GM12892 (cell line): ENCODE measurements at regions not wholly inside any gene's neighbourhood (a gene's known extent, or its start where the extent isn't known, plus 50 kb on each side); places are given as distances from the start of the nearest gene placed in this dataset.

ENCODE experiments used
- POLR2A ChIP-seq: IDR thresholded peaks from 2 replicates; pipeline ENCODE4 v1.6.1; 2011; ENCODE audit warnings: low read depth, low read length, control low read depth
- TAF1 ChIP-seq: IDR thresholded peaks from 2 replicates; pipeline ENCODE4 v1.6.1; 2011; ENCODE audit warnings: low read depth, mild to moderate bottlenecking, control low read depth, low read length, borderline replicate concordance

DNA sequence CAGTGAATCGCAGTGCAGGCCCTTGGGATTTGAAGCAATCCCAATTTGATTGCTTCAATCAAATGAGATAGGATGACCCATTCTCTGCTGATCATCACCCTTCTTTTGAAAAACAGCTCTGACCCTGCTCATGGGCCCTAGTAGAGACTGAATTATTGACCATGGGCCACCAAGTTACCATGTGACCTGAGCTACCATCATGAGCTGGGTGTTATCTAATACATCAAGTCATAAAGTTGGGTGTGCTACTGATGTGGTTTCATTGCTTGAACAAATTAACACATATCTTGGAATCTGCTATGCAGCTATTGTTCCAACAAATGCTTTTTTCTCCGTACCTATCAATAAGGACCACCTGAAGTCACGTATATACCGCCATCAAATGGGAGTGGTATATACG lies 54.8 kb upstream of the CNKSR3 start:
- TF ChIP-seq TAF1, result no peak
- TF ChIP-seq POLR2A, result no peak
